ENCODE measurements at regions not wholly inside any gene's neighbourhood (a gene's known extent, or its start where the extent isn't known, plus 50 kb on each side); places are given as distances from the start of the nearest gene placed in this dataset.

GRCh38 chr4:16302648-16303047, 76.4 kb upstream of the TAPT1 start:
- no peak for TF ChIP-seq CTCF (IDR thresholded peaks at IDR 0.05)
- TF ChIP-seq POLR2A (IDR thresholded peaks at IDR 0.05) = no peak
- H3K27ac ChIP-seq = no peak overlapping the region
- intact Hi-C loops (cut with DNase I; ENCODE audit: low total_unique reads) = no loop called here
- H3K9me3 ChIP-seq = no peaks in the 10 kb centered on the region
- no peak for DNase-seq
- H3K27me3 ChIP-seq = no peaks in the 10 kb centered on the region
- no peak overlapping the region for H3K4me3 ChIP-seq
- H3K4me1 ChIP-seq = no peaks in the 10 kb centered on the region
- no peaks in the 10 kb centered on the region for H3K36me3 ChIP-seq (ENCODE audit: low read depth, missing control alignments)
- 78 to 94% methylated on average over 3 of the region's 3 CpGs for WGBS, 2 donors

- no peak overlapping the region for H3K27ac ChIP-seq
- no peaks in the 10 kb centered on the region for H3K9me3 ChIP-seq
- no peak overlapping the region for H3K4me3 ChIP-seq
- intact Hi-C loops (cut with DNase I; ENCODE audit: low total_unique reads) = no loop called here
- TF ChIP-seq POLR2A (IDR thresholded peaks at IDR 0.05) (no peak), CTCF (IDR thresholded peaks at IDR 0.05) (no peak)
- H3K4me1 ChIP-seq = no peaks in the 10 kb centered on the region
- H3K36me3 ChIP-seq (ENCODE audit: low read depth, missing control alignments) = no peaks in the 10 kb centered on the region
- WGBS, 2 donors = 97 to 100% methylated on average over 1 of the region's 1 CpG
- no peak for DNase-seq
- no peaks in the 10 kb centered on the region for H3K27me3 ChIP-seq
Measured at GRCh38 chr4:16297003-16297402, 70.7 kb upstream of the TAPT1 start.

- no peak for DNase-seq
- H3K9me3 ChIP-seq = no peaks in the 10 kb centered on the region
- H3K36me3 ChIP-seq (ENCODE audit: low read depth, missing control alignments) = no peaks in the 10 kb centered on the region
- no peak overlapping the region for H3K27ac ChIP-seq
- intact Hi-C loops (cut with DNase I; ENCODE audit: low total_unique reads) = loop anchor here (5.0 kb wide), 1 partner anchor 1173 kb away; no protein-coding TSS in a partner anchor
- 83 to 90% methylated on average over 1 of the region's 1 CpG for WGBS, 2 donors
- no peak for TF ChIP-seq POLR2A (IDR thresholded peaks at IDR 0.05)
- no peak for TF ChIP-seq CTCF (IDR thresholded peaks at IDR 0.05)
- H3K27me3 ChIP-seq = no peaks in the 10 kb centered on the region
- H3K4me1 ChIP-seq = peaks cover 8% of the 10 kb centered on the region
- H3K4me3 ChIP-seq = no peak overlapping the region
Measured at GRCh38 chr4:16294455-16294854, 68.2 kb upstream of the TAPT1 start.

DNA sequence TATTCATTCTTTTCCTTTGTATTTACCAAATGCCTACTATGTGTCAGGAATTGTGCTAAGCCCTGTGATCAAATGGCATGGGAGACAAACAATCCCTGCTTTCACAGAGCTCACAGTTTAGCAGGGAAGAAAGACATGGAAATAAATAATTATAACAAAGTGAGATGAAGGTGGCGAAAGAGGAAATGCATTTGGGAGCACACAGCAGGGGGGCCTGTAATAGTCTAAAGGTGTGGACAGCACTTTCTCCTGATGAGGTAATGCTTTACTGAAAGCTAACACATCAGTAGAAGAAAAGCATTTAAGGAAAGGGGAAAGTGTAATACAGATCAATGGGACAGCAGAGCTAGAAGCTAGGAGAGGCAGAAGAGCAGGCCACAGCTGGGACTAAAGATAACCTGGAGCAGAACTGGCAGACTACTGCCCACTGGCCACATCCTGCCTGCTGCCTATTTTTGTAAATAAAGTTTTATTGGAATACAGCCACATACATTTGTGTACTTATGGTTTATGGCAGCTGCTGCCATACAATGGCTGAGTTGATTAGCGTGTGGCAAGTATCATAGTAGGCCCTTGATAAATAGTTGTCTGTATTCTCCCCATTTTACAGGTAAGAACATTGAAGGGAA, 67.1 kb upstream of the TAPT1 start:
- H3K27ac ChIP-seq = no peak overlapping the region
- intact Hi-C loops (cut with DNase I; ENCODE audit: low total_unique reads) = loop anchor here (5.0 kb wide), 1 partner anchor 1174 kb away; no protein-coding TSS in a partner anchor
- TF ChIP-seq POLR2A (IDR thresholded peaks at IDR 0.05) = no peak
- no peak for TF ChIP-seq CTCF (IDR thresholded peaks at IDR 0.05)
- H3K36me3 ChIP-seq (ENCODE audit: low read depth, missing control alignments) = no peaks in the 10 kb centered on the region
- peaks cover 8% of the 10 kb centered on the region for H3K4me1 ChIP-seq
- H3K4me3 ChIP-seq = no peak overlapping the region
- H3K9me3 ChIP-seq = no peaks in the 10 kb centered on the region
- H3K27me3 ChIP-seq = no peaks in the 10 kb centered on the region
- 93 to 99% methylated on average over 2 of the region's 2 CpGs for WGBS, 2 donors
- no peak for DNase-seq

DNA sequence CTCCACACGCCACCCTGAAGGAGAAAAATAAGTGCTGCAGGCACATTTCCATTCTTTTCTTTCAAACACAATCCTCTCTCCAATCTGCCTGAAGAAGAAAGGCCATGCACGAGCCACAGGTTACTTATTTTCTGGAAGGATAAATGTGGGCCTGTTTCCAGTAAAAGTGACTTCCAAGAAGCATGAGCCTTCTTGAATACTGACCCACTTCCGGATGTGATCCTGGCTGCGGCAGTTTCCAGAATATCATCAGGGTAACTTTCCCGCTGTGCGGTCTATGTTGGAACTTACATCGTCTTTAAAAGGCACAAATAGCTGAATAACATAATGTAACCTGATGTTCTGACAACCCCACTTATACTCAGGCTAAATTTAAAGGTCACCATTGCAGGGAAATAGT, 66.3 kb upstream of the TAPT1 start:
- no peak for DNase-seq
- Histone ChIP-seq H3K4me1 (peaks cover 8% of the 10 kb centered on the region), H3K4me3 (no peak overlapping the region), H3K9me3 (no peaks in the 10 kb centered on the region), H3K36me3 (ENCODE audit: low read depth, missing control alignments) (no peaks in the 10 kb centered on the region), H3K27me3 (no peaks in the 10 kb centered on the region), H3K27ac (no peak overlapping the region)
- no peak for TF ChIP-seq POLR2A (IDR thresholded peaks at IDR 0.05)
- no peak for TF ChIP-seq CTCF (IDR thresholded peaks at IDR 0.05)
- intact Hi-C loops (cut with DNase I; ENCODE audit: low total_unique reads) = loop anchor here (5.0 kb wide), 1 partner anchor 1175 kb away; no protein-coding TSS in a partner anchor
- 58 to 72% methylated on average over 7 of the region's 7 CpGs for WGBS, 2 donors
